ENCODE measurements at regions not wholly inside any gene's neighbourhood (a gene's known extent, or its start where the extent isn't known, plus 50 kb on each side); places are given as distances from the start of the nearest gene placed in this dataset.

- H3F3A ChIP-seq (ENCODE audit: control insufficient read depth, insufficient read depth), result no peaks in the 10 kb centered on the region
- H3K9me3 ChIP-seq (ENCODE audit: control insufficient read depth, insufficient read depth, low read length), result no peaks in the 10 kb centered on the region
- H3K27me3 ChIP-seq (ENCODE audit: control insufficient read depth, low read length), result peaks cover 10% of the 10 kb centered on the region; the same call in 1 of the 2 replicates
- no peaks in the 10 kb centered on the region for H3K9me2 ChIP-seq (replicated peaks; ENCODE audit: control insufficient read depth, low read length)
- H3K36me3 ChIP-seq (ENCODE audit: control insufficient read depth, low read length), result no peaks in the 10 kb centered on the region
- no peak overlapping the region for H3K4me2 ChIP-seq (ENCODE audit: low read length)
- H3K27ac ChIP-seq (ENCODE audit: low read depth, low read length), result no peak overlapping the region
- H3K4me3 ChIP-seq (ENCODE audit: low read length), result no peak overlapping the region
- H3K4me1 ChIP-seq (ENCODE audit: control insufficient read depth, low read length), result no peaks in the 10 kb centered on the region
- TF ChIP-seq CTCF (IDR thresholded peaks at IDR 0.05; ENCODE audit: low read depth, low read length, poor library complexity, severe bottlenecking) (no peak), EZH2phosphoT487 (IDR thresholded peaks at IDR 0.05; ENCODE audit: borderline replicate concordance, low read length) (no peak)
- no peaks in the 10 kb centered on the region for H4K20me1 ChIP-seq (ENCODE audit: control insufficient read depth, insufficient read depth, low read depth, low read length)
- no peaks in the 10 kb centered on the region for H3K79me2 ChIP-seq (ENCODE audit: control insufficient read depth, low read length)
Observed at GRCh38 chr1:38672692-38673091, 186.9 kb downstream of the RRAGC start.

GRCh38 chr1:38671221-38671620, 188.4 kb downstream of the RRAGC start:
- Histone ChIP-seq H3K27ac (ENCODE audit: low read depth, low read length) (no peak overlapping the region), H3K9me2 (replicated peaks; ENCODE audit: control insufficient read depth, low read length) (no peaks in the 10 kb centered on the region), H3K4me1 (ENCODE audit: control insufficient read depth, low read length) (no peaks in the 10 kb centered on the region), H3K27me3 (ENCODE audit: control insufficient read depth, low read length) (peaks cover 10% of the 10 kb centered on the region; the same call in 1 of the 2 replicates), H3F3A (ENCODE audit: control insufficient read depth, insufficient read depth) (no peaks in the 10 kb centered on the region), H4K20me1 (ENCODE audit: control insufficient read depth, insufficient read depth, low read depth, low read length) (no peaks in the 10 kb centered on the region), H3K4me2 (ENCODE audit: low read length) (no peak overlapping the region), H3K9me3 (ENCODE audit: control insufficient read depth, insufficient read depth, low read length) (no peaks in the 10 kb centered on the region), H3K4me3 (ENCODE audit: low read length) (no peak overlapping the region), H3K79me2 (ENCODE audit: control insufficient read depth, low read length) (no peaks in the 10 kb centered on the region), H3K36me3 (ENCODE audit: control insufficient read depth, low read length) (no peaks in the 10 kb centered on the region)
- no peak for TF ChIP-seq EZH2phosphoT487 (IDR thresholded peaks at IDR 0.05; ENCODE audit: borderline replicate concordance, low read length)
- no peak for TF ChIP-seq CTCF (IDR thresholded peaks at IDR 0.05; ENCODE audit: low read depth, low read length, poor library complexity, severe bottlenecking)

DNA sequence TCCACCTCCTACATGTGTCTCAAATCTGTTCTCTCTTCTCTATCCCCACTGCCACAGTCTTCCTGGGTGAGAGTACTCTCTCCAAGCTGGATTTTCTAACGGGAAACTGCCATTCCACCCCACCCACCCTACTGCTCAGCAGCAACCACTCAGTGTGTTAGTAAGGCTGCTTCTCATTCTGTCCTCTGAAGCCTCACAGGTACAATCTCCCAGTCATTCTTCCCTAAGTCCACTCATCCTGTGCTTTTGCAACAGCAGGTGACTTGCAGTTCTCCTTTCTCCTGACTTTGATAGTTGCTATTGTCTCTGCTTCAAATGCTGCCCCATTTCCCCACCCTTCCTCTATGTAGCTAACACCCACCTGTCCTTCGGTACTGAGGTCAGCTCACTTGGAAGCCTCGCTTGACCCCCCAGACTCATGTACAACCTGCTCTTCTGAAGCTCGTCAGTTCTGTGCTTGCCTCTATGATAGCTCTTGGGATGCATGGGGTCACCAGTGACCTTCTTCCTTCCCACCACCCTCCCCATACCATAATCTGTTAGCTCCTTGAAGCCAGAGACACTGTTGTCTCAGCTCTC, 188.9 kb downstream of the RRAGC start:
- Histone ChIP-seq H4K20me1 (ENCODE audit: control insufficient read depth, insufficient read depth, low read depth, low read length) (no peaks in the 10 kb centered on the region), H3F3A (ENCODE audit: control insufficient read depth, insufficient read depth) (no peaks in the 10 kb centered on the region), H3K4me1 (ENCODE audit: control insufficient read depth, low read length) (no peaks in the 10 kb centered on the region), H3K4me3 (ENCODE audit: low read length) (no peak overlapping the region), H3K27me3 (ENCODE audit: control insufficient read depth, low read length) (peaks cover 10% of the 10 kb centered on the region; the same call in 1 of the 2 replicates), H3K4me2 (ENCODE audit: low read length) (no peak overlapping the region), H3K36me3 (ENCODE audit: control insufficient read depth, low read length) (no peaks in the 10 kb centered on the region), H3K9me3 (ENCODE audit: control insufficient read depth, insufficient read depth, low read length) (no peaks in the 10 kb centered on the region; the same call in 1 of the 2 replicates), H3K27ac (ENCODE audit: low read depth, low read length) (no peak overlapping the region), H3K79me2 (ENCODE audit: control insufficient read depth, low read length) (no peaks in the 10 kb centered on the region), H3K9me2 (replicated peaks; ENCODE audit: control insufficient read depth, low read length) (no peaks in the 10 kb centered on the region)
- TF ChIP-seq EZH2phosphoT487 (IDR thresholded peaks at IDR 0.05; ENCODE audit: borderline replicate concordance, low read length) (no peak), CTCF (IDR thresholded peaks at IDR 0.05; ENCODE audit: low read depth, low read length, poor library complexity, severe bottlenecking) (no peak)

All from DOHH2 (cell line).